CD4-positive, CD25-positive, alpha-beta regulatory T cell (primary cell): ENCODE measurements at regions not wholly inside any gene's neighbourhood (a gene's known extent, or its start where the extent isn't known, plus 50 kb on each side); places are given as distances from the start of the nearest gene placed in this dataset.
"Not testable (repeated sequence)": the region's sequence is repeated elsewhere in the genome, so short reads cannot be mapped to it uniquely, and the experiment has no call there.

Source experiments
- ATAC-seq, 2 donors: fragments of 150-1000 bp; cut with Tn5 transposase; one replicate each; pipeline ENCODE4 v1.10.0; 2021; ENCODE audit warnings: low read depth in 2 of 2, moderate number of reproducible peaks in 2 of 2, moderate library complexity in 1 of 2
- DNase-seq, 3 donors: peaks; one replicate each; pipeline versions ENCODE4 v3.0.0 to v3.0.0-alpha.2; 2012 to 2022; ENCODE audit warnings: mixed read lengths in 1 of 3
- H3K27ac ChIP-seq: one replicate; pipeline ENCODE4 v1.7.0; 2013; ENCODE audit warnings: mild to moderate bottlenecking, low read length; ENCODE audit not compliant: insufficient read depth, poor library complexity, severe bottlenecking
- H3K27me3 ChIP-seq: one replicate; pipeline ENCODE4 v1.7.0; 2013; ENCODE audit warnings: low read length; ENCODE audit not compliant: control insufficient read depth, insufficient read depth
- H3K36me3 ChIP-seq: one replicate; pipeline ENCODE4 v1.7.0; 2013; ENCODE audit warnings: mild to moderate bottlenecking, low read length, moderate library complexity; ENCODE audit not compliant: control insufficient read depth, insufficient read depth
- H3K4me1 ChIP-seq: 2 replicates; pipeline ENCODE4 v1.7.0; 2013; ENCODE audit warnings: mild to moderate bottlenecking, low read length; ENCODE audit not compliant: insufficient read depth, control insufficient read depth, poor library complexity, severe bottlenecking
- H3K4me3 ChIP-seq: one replicate; pipeline ENCODE4 v1.7.0; 2013; ENCODE audit warnings: low read depth, mild to moderate bottlenecking, low read length, moderate library complexity
- H3K9me3 ChIP-seq, 2 experiments: 1 replicate in 1 of 2; 2 replicates in 1 of 2; pipeline ENCODE4 v1.7.0; 2013; ENCODE audit warnings: low read length in 2 of 2, mild to moderate bottlenecking in 1 of 2, moderate library complexity in 1 of 2; ENCODE audit not compliant: control insufficient read depth in 2 of 2
- H3K27ac Mint-ChIP-seq, 3 donors: one replicate each; pipeline ENCODE4 v1.8.0; 2020 to 2022; ENCODE audit warnings: mild to moderate bottlenecking in 3 of 3, mixed read lengths in 3 of 3, moderate library complexity in 2 of 3
- H3K27me3 Mint-ChIP-seq: one replicate; pipeline ENCODE4 v1.8.0; 2022; ENCODE audit warnings: mild to moderate bottlenecking, mixed read lengths
- H3K36me3 Mint-ChIP-seq: one replicate; pipeline ENCODE4 v1.8.0; 2020; ENCODE audit warnings: mixed read lengths
- H3K4me1 Mint-ChIP-seq, 4 donors: one replicate each; pipeline ENCODE4 v1.8.0; 2020 to 2022; ENCODE audit warnings: mixed read lengths in 4 of 4, mild to moderate bottlenecking in 1 of 4
- H3K4me3 Mint-ChIP-seq, 4 donors: one replicate each; pipeline ENCODE4 v1.8.0; 2020 to 2022; ENCODE audit warnings: mild to moderate bottlenecking in 4 of 4, mixed read lengths in 4 of 4, moderate library complexity in 3 of 4
- H3K9me3 Mint-ChIP-seq, 7 donors: one replicate each; pipeline ENCODE4 v1.8.0; 2020 to 2022; ENCODE audit warnings: mixed read lengths in 7 of 7, mild to moderate bottlenecking in 3 of 7, moderate library complexity in 2 of 7

GRCh38 chr7:27032839-27033238 lies 63.0 kb downstream of the HOXA1 start:
- Mint-ChIP-seq H3K4me1 (peaks cover 12 to 27% (median 18%) of the 10 kb centered on the region in 4 donors), H3K9me3 (no peaks in the 10 kb centered on the region), H3K27ac (peak overlapping the region in 1 of 3 donors; percentile 48), H3K36me3 (no peaks in the 10 kb centered on the region), H3K27me3 (peaks cover 1% of the 10 kb centered on the region), H3K4me3 (peak overlapping the region in 1 of 4 donors; percentile 61)
- Histone ChIP-seq H3K27me3 (no peaks in the 10 kb centered on the region), H3K9me3 (no peaks in the 10 kb centered on the region), H3K4me1 (no peaks in the 10 kb centered on the region), H3K27ac (no peak overlapping the region), H3K36me3 (no peaks in the 10 kb centered on the region), H3K4me3 (no peak overlapping the region)
- DNase-seq = no peak
- no peak for ATAC-seq

DNA sequence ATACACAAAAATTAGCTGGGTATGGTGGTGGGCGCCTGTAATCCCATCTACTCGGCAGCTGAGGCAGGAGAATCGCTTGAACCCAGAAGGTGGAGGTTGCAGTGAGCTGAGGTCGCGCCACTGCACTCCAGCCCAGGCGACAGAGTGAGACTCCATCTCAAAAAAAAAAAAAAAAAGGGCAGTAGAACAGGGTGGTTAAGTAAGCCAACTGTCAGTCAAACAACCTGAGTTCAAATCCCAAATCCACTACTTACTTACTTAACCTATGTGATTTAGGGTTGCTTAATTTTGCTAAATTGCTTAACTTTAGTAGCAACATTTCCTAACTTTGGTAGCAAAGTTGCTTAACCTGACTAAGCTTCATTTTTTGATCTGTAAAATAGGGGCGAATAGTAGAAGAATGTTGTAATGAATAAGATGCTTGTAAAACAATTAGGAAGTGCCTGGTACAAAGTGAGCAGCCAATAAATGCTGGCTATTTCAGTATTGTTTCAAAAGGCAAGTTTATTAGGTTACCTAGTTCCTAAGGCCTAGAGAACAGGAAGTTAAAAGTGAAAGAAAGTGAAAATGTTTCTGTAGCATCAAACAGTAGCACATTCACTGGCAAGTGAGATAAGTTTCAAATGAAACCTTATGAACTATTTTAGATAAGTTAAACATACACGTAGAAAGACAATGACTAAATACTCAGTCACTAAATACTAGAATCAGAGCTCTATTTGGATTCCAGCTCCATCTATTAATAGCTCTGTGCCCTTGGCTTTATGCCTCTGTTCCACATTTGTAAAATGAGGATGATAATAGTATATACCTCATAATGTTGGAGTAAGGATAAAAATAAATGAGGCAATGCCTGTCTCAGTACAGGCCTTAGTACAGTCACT lies 64.3 kb downstream of the HOXA1 start:
- Histone ChIP-seq H3K36me3 (no peaks in the 10 kb centered on the region), H3K4me3 (peak overlapping the region; percentile 72), H3K9me3 (no peaks in the 10 kb centered on the region), H3K4me1 (no peaks in the 10 kb centered on the region), H3K27me3 (no peaks in the 10 kb centered on the region), H3K27ac (peak overlapping the region; percentile 41)
- Mint-ChIP-seq H3K36me3 (no peaks in the 10 kb centered on the region), H3K9me3 (no peaks in the 10 kb centered on the region), H3K4me3 (peak overlapping the region in 2 of 4 donors; percentile 50 to 60), H3K27me3 (peaks cover 5% of the 10 kb centered on the region), H3K27ac (peak overlapping the region; percentile 79 to 94 (median 85)), H3K4me1 (peaks cover 12 to 27% (median 18%) of the 10 kb centered on the region in 4 donors)
- peak; percentile 56 to 74 for ATAC-seq
- DNase-seq = peak in 2 of 3 donors; percentile 21 to 57

- H3K4me3 ChIP-seq = no peak overlapping the region
- H3K27me3 ChIP-seq = no peaks in the 10 kb centered on the region
- Mint-ChIP-seq H3K4me1 (peaks cover 12 to 30% (median 18%) of the 10 kb centered on the region in 4 donors), H3K27me3 (peaks cover 5% of the 10 kb centered on the region), H3K9me3 (no peaks in the 10 kb centered on the region), H3K27ac (peak overlapping the region in 2 of 3 donors; percentile 79 to 85), H3K36me3 (no peaks in the 10 kb centered on the region), H3K4me3 (peak overlapping the region in 2 of 4 donors; percentile 20 to 21)
- H3K4me1 ChIP-seq = no peaks in the 10 kb centered on the region
- no peaks in the 10 kb centered on the region for H3K9me3 ChIP-seq
- no peak overlapping the region for H3K27ac ChIP-seq
- H3K36me3 ChIP-seq = no peaks in the 10 kb centered on the region
- no peak for DNase-seq
- no peak for ATAC-seq
Measured at GRCh38 chr7:27030393-27031050, 65.3 kb downstream of the HOXA1 start.

DNA sequence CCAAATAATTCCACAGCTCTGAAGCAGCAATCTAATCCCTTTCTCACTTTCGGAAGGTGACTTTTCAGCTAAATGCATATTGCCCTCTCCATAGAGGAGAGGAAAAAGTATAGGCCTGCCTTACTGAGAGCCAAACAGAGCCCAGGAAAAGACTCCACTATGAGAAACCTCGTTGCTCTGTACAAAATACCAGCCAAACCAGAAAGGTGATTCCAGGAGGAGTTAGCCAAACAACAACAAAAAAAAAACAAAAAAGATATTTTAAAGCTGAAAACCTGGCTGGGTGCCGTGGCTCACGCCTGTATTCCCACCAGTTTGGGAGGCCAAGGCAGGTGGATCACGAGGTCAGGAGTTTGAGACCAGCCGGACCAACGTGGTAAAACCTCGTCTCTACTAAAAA lies 70.5 kb downstream of the HOXA1 start:
- Mint-ChIP-seq H3K36me3 (no peaks in the 10 kb centered on the region), H3K9me3 (peaks cover 0 to 4% (median 0%) of the 10 kb centered on the region in 7 donors), H3K27ac (no peak overlapping the region), H3K4me3 (no peak overlapping the region), H3K27me3 (peaks cover 5% of the 10 kb centered on the region), H3K4me1 (peaks cover 0 to 5% (median 0%) of the 10 kb centered on the region in 4 donors)
- DNase-seq = no peak
- Histone ChIP-seq H3K4me3 (no peak overlapping the region), H3K4me1 (no peaks in the 10 kb centered on the region), H3K27ac (no peak overlapping the region), H3K27me3 (peaks cover 3% of the 10 kb centered on the region), H3K36me3 (no peaks in the 10 kb centered on the region), H3K9me3 (no peaks in the 10 kb centered on the region)
- no peak for ATAC-seq

DNA sequence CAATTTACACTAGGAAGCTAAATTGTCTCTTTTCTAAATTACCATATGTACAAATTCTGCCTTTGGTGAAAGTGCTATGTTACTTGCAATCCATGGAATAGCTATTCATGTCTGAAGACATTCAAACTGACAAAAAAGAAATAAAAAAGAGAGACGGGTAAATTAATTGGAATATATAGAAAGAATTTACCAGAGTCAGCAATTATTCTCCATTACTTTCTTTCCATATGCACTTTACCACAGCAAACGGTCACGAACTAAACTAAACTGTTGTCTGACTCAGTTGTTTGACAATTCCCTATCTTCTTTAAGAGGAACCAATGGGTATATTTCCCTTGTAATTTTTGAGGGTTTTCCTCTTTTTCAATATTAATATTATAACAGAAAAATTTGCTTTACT lies 85.7 kb downstream of the HOXA1 start:
- Histone ChIP-seq H3K27ac (no peak overlapping the region), H3K9me3 (peaks cover 2 to 4% of the 10 kb centered on the region in 2 experiments), H3K4me1 (no peaks in the 10 kb centered on the region), H3K27me3 (peaks cover 7% of the 10 kb centered on the region), H3K4me3 (no peak overlapping the region), H3K36me3 (no peaks in the 10 kb centered on the region)
- Mint-ChIP-seq H3K4me3 (no peak overlapping the region), H3K27ac (no peak overlapping the region), H3K36me3 (no peaks in the 10 kb centered on the region), H3K9me3 (peaks cover 0 to 31% (median 7%) of the 10 kb centered on the region in 7 donors), H3K27me3 (peaks cover 19% of the 10 kb centered on the region), H3K4me1 (no peaks in the 10 kb centered on the region)
- no peak for ATAC-seq
- no peak for DNase-seq

DNA sequence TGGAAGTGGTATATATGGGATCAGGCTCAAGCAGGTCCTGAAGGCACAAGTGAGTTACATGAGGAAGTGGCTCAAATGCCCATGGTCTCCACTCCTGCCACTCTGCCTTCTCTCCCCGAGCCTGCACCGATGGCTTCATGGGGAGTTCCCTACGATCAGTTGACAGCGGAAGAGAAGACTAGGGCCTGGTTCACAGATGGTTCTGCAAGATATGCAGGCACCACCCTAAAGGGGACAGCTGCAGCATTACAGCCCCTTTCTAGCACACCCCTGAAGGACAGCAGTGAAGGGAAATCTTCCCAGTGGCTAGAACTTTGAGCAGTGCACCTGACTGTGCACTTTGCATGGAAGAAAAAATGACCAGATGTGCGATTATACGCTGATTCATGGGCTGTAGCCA lies 95.3 kb downstream of the HOXA1 start:
- H3K27me3 Mint-ChIP-seq = no peaks in the 10 kb centered on the region
- no peak overlapping the region for H3K27ac Mint-ChIP-seq
- H3K27ac ChIP-seq = no peak overlapping the region
- no peaks in the 10 kb centered on the region for H3K4me1 Mint-ChIP-seq
- H3K4me1 ChIP-seq = no peaks in the 10 kb centered on the region
- H3K36me3 ChIP-seq = no peaks in the 10 kb centered on the region
- no peak overlapping the region for H3K4me3 Mint-ChIP-seq
- no peaks in the 10 kb centered on the region for H3K27me3 ChIP-seq
- ATAC-seq (no peak), DNase-seq (no peak)
- H3K4me3 ChIP-seq = no peak overlapping the region
- no peaks in the 10 kb centered on the region for H3K36me3 Mint-ChIP-seq
- peaks cover 0 to 14% (median 0%) of the 10 kb centered on the region in 7 donors for H3K9me3 Mint-ChIP-seq
- H3K9me3 ChIP-seq = no peaks in the 10 kb centered on the region

- H3K27me3 Mint-ChIP-seq, H3K27ac Mint-ChIP-seq, H3K27ac ChIP-seq, H3K4me3 ChIP-seq, H3K27me3 ChIP-seq, H3K4me3 Mint-ChIP-seq, H3K36me3 Mint-ChIP-seq, DNase-seq, ATAC-seq, H3K9me3 ChIP-seq, H3K4me1 ChIP-seq, H3K36me3 ChIP-seq, H3K4me1 Mint-ChIP-seq: not testable (repeated sequence)
- H3K9me3 Mint-ChIP-seq = peaks cover 0 to 11% (median 0%) of the 10 kb centered on the region in 7 donors
Measured at GRCh38 chr7:26998284-26998683, 97.5 kb downstream of the HOXA1 start.
